GM18507 (cell line): ENCODE measurements at regions not wholly inside any gene's neighbourhood (a gene's known extent, or its start where the extent isn't known, plus 50 kb on each side); places are given as distances from the start of the nearest gene placed in this dataset.

Experiments
- DNase-seq: peaks from one replicate; pipeline ENCODE4 v3.0.0; 2011; ENCODE audit warnings: low read depth; ENCODE audit not compliant: insufficient read length; ENCODE audit errors: extremely low spot score
- FAIRE-seq: peaks from 2 replicates; lab custom pipeline; 2011; peaks lifted over from hg19 to GRCh38; lab: Jason Lieb, UNC

- FAIRE-seq (no peak), DNase-seq (no peak)
Measured at GRCh38 chr18:22102953-22103646, 66.3 kb upstream of the GATA6 start.

GRCh38 chr18:22103647-22104031 lies 65.8 kb upstream of the GATA6 start:
- FAIRE-seq (no peak), DNase-seq (no peak)

DNA sequence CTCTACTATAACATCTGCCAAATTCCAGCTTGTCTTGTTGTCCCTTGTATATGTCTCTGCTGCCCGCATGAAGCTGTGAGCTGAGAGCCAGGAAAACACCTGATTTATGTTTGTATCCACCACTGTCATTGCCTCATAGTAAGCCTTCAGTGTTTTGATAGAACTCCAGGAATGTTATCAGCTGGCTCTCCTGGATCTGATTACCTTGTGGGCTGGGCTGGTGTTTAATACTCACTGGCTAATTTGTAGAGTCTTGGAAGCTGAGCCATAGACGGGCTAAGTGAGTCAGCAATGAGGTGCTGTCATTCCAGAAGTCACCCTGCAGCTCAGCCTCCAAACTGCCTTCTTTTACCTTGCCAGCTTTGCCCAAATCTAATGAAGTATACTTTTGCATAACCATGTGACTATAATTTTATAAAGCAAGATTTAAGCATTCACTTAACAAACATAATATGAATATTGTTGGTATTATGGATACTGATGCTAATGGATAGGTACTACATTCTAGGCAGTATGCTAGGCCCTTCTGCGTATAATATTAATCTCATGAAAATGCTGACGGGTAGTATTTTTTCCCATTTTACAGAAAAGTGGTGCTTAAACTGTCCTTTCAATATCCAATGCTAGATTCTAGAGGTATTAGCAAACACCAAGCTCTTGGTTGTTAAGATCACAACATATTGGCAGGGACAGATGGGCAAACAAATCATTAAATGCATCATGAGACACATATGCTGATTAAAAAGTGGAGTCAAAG lies 62.7 kb upstream of the GATA6 start:
- no peak for FAIRE-seq
- no peak for DNase-seq

GRCh38 chr18:22108674-22109073 lies 60.7 kb upstream of the GATA6 start:
- FAIRE-seq (no peak), DNase-seq (no peak)

DNA sequence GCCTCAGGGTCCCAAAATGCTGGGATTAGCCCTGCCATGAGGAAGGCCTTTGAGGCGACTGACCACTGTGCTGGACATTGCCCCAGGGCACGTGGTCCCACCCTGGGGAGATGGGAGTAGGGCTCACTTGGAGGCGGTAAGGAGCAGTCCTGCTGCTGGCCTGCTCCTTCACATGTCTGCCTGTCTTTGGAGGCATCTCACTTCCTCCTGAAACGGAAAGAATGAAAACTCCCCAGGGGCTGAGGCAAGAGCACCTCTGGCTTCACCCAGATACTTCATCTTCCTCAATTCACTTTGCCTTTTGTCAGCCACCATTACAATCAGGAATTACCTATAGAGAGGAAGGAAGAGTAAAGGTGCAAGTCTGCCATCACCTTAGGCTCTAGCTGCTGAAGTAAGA lies 59.9 kb upstream of the GATA6 start:
- FAIRE-seq (no peak), DNase-seq (no peak)

DNA sequence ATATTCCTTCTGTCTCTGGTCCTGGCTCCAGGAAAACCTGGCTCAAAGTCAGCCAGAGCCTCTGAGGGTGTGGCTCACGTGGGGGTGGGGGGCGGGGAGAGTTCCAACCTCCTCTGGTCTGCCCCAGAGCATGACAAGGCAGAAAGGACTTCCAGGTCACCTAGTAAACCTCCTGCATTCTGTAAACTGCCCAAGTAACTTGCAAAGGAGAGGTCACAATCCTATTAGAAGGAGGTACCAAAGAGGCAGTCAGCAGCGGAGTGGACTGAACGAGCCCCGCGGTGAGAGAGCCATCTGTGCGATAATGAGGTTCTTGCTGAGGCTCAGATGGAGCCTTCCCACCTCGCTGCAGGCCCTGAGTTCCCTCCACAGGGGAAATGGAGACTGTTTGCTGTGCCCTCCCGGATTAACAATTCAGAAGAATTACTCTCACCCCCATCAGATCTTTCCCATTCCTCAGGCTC lies 58.9 kb upstream of the GATA6 start:
- no peak for FAIRE-seq
- no peak for DNase-seq

GRCh38 chr18:22112215-22112614 lies 57.2 kb upstream of the GATA6 start:
- no peak for DNase-seq
- no peak for FAIRE-seq

GRCh38 chr18:22113144-22113844 lies 56.1 kb upstream of the GATA6 start:
- DNase-seq, result no peak

DNA sequence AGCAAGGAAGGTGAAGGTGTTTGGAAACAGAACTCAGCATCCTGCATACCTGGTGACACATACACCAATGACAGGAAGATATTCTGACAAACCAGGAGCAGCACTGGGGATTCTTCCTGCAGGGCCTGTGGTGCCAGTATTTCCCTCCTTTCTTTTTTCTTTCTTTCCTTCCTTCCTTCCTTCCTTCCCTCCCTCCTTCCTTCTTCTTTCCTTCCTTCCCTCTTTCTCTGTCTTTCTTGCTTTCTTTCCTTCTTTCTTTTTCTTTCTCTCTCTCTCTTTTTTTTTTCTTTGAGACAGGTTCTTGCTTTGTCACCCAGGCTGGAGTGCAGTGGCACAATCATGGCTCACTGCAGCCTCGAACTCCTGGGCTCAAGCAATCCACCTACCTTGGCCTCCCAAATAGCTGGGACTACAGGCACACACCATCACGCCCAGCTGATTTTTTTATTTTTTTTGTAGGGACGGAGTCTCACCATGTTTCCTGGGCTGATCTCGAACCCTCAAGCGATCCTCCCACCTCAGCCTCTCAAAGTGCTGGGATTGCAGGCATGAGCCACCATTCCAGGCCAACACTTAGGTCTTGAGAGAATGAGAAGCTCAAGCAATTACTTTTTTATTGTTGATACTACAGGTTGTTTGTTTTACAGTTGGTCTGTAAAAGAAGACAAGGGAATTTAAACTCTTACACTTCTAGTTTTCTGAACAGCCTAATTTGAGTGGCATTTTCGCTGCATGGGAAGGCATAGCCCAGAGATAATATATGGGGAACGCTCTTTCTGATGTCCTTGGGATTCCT lies 54.7 kb upstream of the GATA6 start:
- no peak for FAIRE-seq

More at GRCh38 chr18:22113144-22113844, 56.1 kb upstream of the GATA6 start:
- FAIRE-seq, result no peak

GRCh38 chr18:22115573-22115972 lies 53.8 kb upstream of the GATA6 start:
- FAIRE-seq, result no peak

More for the DNA sequence above, 54.7 kb upstream of the GATA6 start:
- DNase-seq, result no peak

More at GRCh38 chr18:22115573-22115972, 53.8 kb upstream of the GATA6 start:
- no peak for DNase-seq
